PFSK-1 (cell line): ENCODE measurements at regions not wholly inside any gene's neighbourhood (a gene's known extent, or its start where the extent isn't known, plus 50 kb on each side); places are given as distances from the start of the nearest gene placed in this dataset.

Experiments used
- FOXP2 ChIP-seq: optimal IDR thresholded peaks from 2 replicates; pipeline ENCODE3; 2011; ENCODE audit warnings: borderline replicate concordance, control low read depth, inconsistent platforms; ENCODE audit not compliant: insufficient read depth; ENCODE audit errors: extremely low read length, extremely low read depth
- POLR2AphosphoS5 ChIP-seq: IDR thresholded peaks from 2 replicates; pipeline ENCODE4 v1.6.1; 2012; ENCODE audit warnings: low read depth, mild to moderate bottlenecking, control low read depth, low read length, moderate library complexity
- REST ChIP-seq, 2 experiments: IDR thresholded peaks; 2 replicates each; pipeline versions ENCODE4 v1.6.1 to v1.8.0; 2011 to 2012; ENCODE audit warnings: low read depth in 2 of 2, low read length in 2 of 2, control low read depth in 1 of 2, inconsistent platforms in 1 of 2, mild to moderate bottlenecking in 1 of 2, moderate library complexity in 1 of 2; ENCODE audit not compliant: insufficient read depth in 1 of 2
- SIN3A ChIP-seq: IDR thresholded peaks from 2 replicates; pipeline ENCODE4 v1.6.1; 2012; ENCODE audit warnings: mild to moderate bottlenecking, low read length, moderate library complexity, borderline replicate concordance; ENCODE audit not compliant: insufficient read depth
- TAF1 ChIP-seq: IDR thresholded peaks from 2 replicates; pipeline ENCODE4 v1.6.1; 2012; ENCODE audit warnings: low read length, control low read depth, borderline replicate concordance; ENCODE audit not compliant: insufficient read depth

GRCh38 chr2:67561457-67561965 lies 164.4 kb downstream of the ETAA1 start:
- TF ChIP-seq TAF1 (no peak), FOXP2 (no peak), POLR2AphosphoS5 (no peak), REST (IDR thresholded peaks at IDR 0.05; ENCODE audit: insufficient read depth in 1 of 2, low read depth in 2 of 2, low read length in 2 of 2) (no peak), SIN3A (no peak)
